ENCODE measurements at regions not wholly inside any gene's neighbourhood (a gene's known extent, or its start where the extent isn't known, plus 50 kb on each side); places are given as distances from the start of the nearest gene placed in this dataset.

- WGBS, 2 experiments (ENCODE audit: extremely low coverage in 1 of 2, insufficient coverage in 1 of 2, insufficient read length in 1 of 2, insufficient replicate concordance in 2 of 2, low coverage in 1 of 2, low lambda C conversion rate in 2 of 2, missing lambda C conversion rate in 1 of 2), result 89% methylated on average over 2 of the region's 2 CpGs; no CpG with 5 or more reads in 1 of the 2 experiments
- no peak overlapping the region for H3K4ac ChIP-seq (replicated peaks; ENCODE audit: insufficient read length, low read depth, low read length)
- H4K5ac ChIP-seq (ENCODE audit: insufficient read length, low read depth, low read length), result no peak overlapping the region
- ChIA-PET CTCF (ENCODE audit: partially characterized antibody) (interaction anchor here (1.0 to 1.4 kb wide), 3 partner anchors 17 to 56 kb away, joined by 3 to 4 read pairs (median 3); no protein-coding TSS in a partner anchor), POLR2A (ENCODE audit: partially characterized antibody) (no interaction called here)
- H3K36me3 ChIP-seq (ENCODE audit: control insufficient read depth in 2 of 4, insufficient read depth in 4 of 4, low read length in 3 of 4), result no peaks in the 10 kb centered on the region
- H3K9me3 ChIP-seq (ENCODE audit: insufficient read depth in 2 of 2, low read depth in 1 of 2, low read length in 1 of 2), result no peaks in the 10 kb centered on the region
- no peak overlapping the region for H3K18ac ChIP-seq (ENCODE audit: extremely low read depth, low read length)
- H2AK5ac ChIP-seq (ENCODE audit: low read depth, low read length), result no peak overlapping the region
- no peaks in the 10 kb centered on the region; a peak in 1 of 7 replicates for H3K4me1 ChIP-seq (replicated peaks in 1 of 4; ENCODE audit: control insufficient read depth in 3 of 4, insufficient read depth in 4 of 4, low read length in 3 of 4)
- FAIRE-seq (no peak), DNase-seq (ENCODE audit: low read depth in 1 of 2, low spot score in 2 of 2) (no peak)
- no peak overlapping the region for H2BK20ac ChIP-seq (ENCODE audit: low read length)
- no peak overlapping the region for H3K23ac ChIP-seq (ENCODE audit: insufficient read length)
- H4K20me1 ChIP-seq (replicated peaks in 1 of 2; ENCODE audit: control insufficient read depth in 1 of 2, insufficient read depth in 2 of 2, low read length in 2 of 2), result no peaks in the 10 kb centered on the region
- H3K14ac ChIP-seq (ENCODE audit: insufficient read length), result no peak overlapping the region
- no peak overlapping the region for H4K91ac ChIP-seq (replicated peaks; ENCODE audit: insufficient read length, low read length)
- no peaks in the 10 kb centered on the region for H3K79me2 ChIP-seq (ENCODE audit: control insufficient read depth in 1 of 2, insufficient read depth in 2 of 2, low read length in 2 of 2)
- H2BK5ac ChIP-seq (ENCODE audit: low read depth, low read length), result no peak overlapping the region
- no peak overlapping the region for H2BK120ac ChIP-seq (replicated peaks; ENCODE audit: low read depth, low read length)
- H3K56ac ChIP-seq (replicated peaks; ENCODE audit: insufficient read length, low read depth, low read length), result no peak overlapping the region
- no peaks in the 10 kb centered on the region for H3K79me1 ChIP-seq (ENCODE audit: low read depth, low read length)
- H2BK15ac ChIP-seq (ENCODE audit: low read length), result no peak overlapping the region
- no peak overlapping the region for H3K9ac ChIP-seq (replicated peaks in 1 of 4; ENCODE audit: extremely low read depth in 1 of 4, low read depth in 3 of 4, low read length in 3 of 4)
- no peak overlapping the region for H2BK12ac ChIP-seq (ENCODE audit: low read depth, low read length)
- H3K27me3 ChIP-seq (replicated peaks in 1 of 4; ENCODE audit: control insufficient read depth in 3 of 4, extremely low read depth in 1 of 4, insufficient read depth in 3 of 4, low read length in 3 of 4), result no peaks in the 10 kb centered on the region
- H3K27ac ChIP-seq (ENCODE audit: low read depth, low read length), result no peak overlapping the region
- H3K4me3 ChIP-seq (ENCODE audit: extremely low read depth in 1 of 4, insufficient read depth in 2 of 4, low read depth in 3 of 4, low read length in 4 of 4), result no peak overlapping the region
- no peak overlapping the region for H4K8ac ChIP-seq (ENCODE audit: extremely low read depth, insufficient read depth, low read length)
- H2AFZ ChIP-seq (ENCODE audit: low read length), result no peak overlapping the region
- H3K23me2 ChIP-seq (ENCODE audit: low read depth, low read length), result no peaks in the 10 kb centered on the region
- H3K4me2 ChIP-seq (ENCODE audit: insufficient read depth in 1 of 2, low read depth in 2 of 2, low read length in 2 of 2), result no peak overlapping the region
- TF ChIP-seq RBBP5 (IDR thresholded peaks at IDR 0.05; ENCODE audit: borderline replicate concordance, low read depth, low read length), result no peak
- TF ChIP-seq CEBPB (IDR thresholded peaks at IDR 0.05; ENCODE audit: low read depth, low read length), result no peak
- TF ChIP-seq EGR1 (IDR thresholded peaks at IDR 0.05; ENCODE audit: borderline replicate concordance, low read depth, low read length), result no peak
- no peak for TF ChIP-seq SP4 (IDR thresholded peaks at IDR 0.05; ENCODE audit: low read length)
- no peak for TF ChIP-seq TAF1 (IDR thresholded peaks at IDR 0.05; ENCODE audit: low read depth, low read length)
- no peak for TF ChIP-seq RNF2 (IDR thresholded peaks at IDR 0.05; ENCODE audit: borderline replicate concordance, low read depth, low read length, missing control alignments, poor library complexity, severe bottlenecking)
- no peak for TF ChIP-seq ATF3 (IDR thresholded peaks at IDR 0.05; ENCODE audit: insufficient read depth, low read depth, low read length)
- no peak for TF ChIP-seq BRCA1 (IDR thresholded peaks at IDR 0.05; ENCODE audit: low read depth, low read length)
- no peak for TF ChIP-seq GABPA (IDR thresholded peaks at IDR 0.05; ENCODE audit: borderline replicate concordance, insufficient read depth, low read length)
- no peak for TF ChIP-seq ASH2L (IDR thresholded peaks at IDR 0.05; ENCODE audit: low read length)
- no peak for TF ChIP-seq CTBP2 (IDR thresholded peaks at IDR 0.05; ENCODE audit: borderline replicate concordance, insufficient read depth, insufficient read length, low read length)
- no peak for TF ChIP-seq CBX5 (IDR thresholded peaks at IDR 0.05; ENCODE audit: low read depth, low read length)
- no peak for TF ChIP-seq CREB1 (IDR thresholded peaks at IDR 0.05)
- no peak for TF ChIP-seq SUZ12 (IDR thresholded peaks at IDR 0.05; ENCODE audit: low read length)
- no peak for TF ChIP-seq SAP30 (IDR thresholded peaks at IDR 0.05; ENCODE audit: insufficient read depth, insufficient replicate concordance, low read length)
These were observed 74.1 kb downstream of the VIP start for GRCh38 chr6:152824666-152825065.

All from H1 (cell line).